ENCODE measurements at regions not wholly inside any gene's neighbourhood (a gene's known extent, or its start where the extent isn't known, plus 50 kb on each side); places are given as distances from the start of the nearest gene placed in this dataset.
"Not testable (repeated sequence)": the region's sequence is repeated elsewhere in the genome, so short reads cannot be mapped to it uniquely, and the experiment has no call there.

DNA sequence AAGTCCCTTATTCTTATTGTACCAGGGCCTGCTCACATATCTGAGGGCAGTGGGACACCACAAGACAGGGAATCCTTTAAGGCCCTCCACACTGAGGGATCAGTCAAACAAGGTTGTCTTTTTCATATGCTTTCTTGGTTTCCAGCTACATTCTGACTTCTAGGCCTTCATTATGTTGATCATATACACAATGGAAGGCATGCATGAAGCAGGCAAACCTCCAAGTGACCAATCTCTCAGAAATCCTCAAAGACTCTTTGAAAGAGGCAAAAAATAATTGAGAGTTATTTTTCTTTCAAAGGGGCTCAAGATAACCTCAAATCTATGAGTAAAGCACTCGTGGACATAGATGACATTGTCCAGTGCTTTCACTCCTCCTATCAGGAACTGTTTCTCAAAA is 1195.9 kb upstream of the ACO1 start:
- no peak overlapping the region for H3K27ac ChIP-seq (ENCODE audit: extremely low read depth, low read depth, low read length)
- no peak overlapping the region for H3K4me3 ChIP-seq (ENCODE audit: low read depth, low read length)
- H3K9me3 ChIP-seq (ENCODE audit: control insufficient read depth, insufficient read depth, low read depth, low read length) = no peaks in the 10 kb centered on the region
- CTCF ChIA-PET = no interaction called here
- no peaks in the 10 kb centered on the region for H3K36me3 ChIP-seq (ENCODE audit: control insufficient read depth in 2 of 2, insufficient read depth in 1 of 2, low read length in 2 of 2)
- no peak for TF ChIP-seq ZNF530 (tag by site-specific recombination; IDR thresholded peaks at IDR 0.05; ENCODE audit: low read depth)
- POLR2A ChIA-PET = no interaction called here
- H3K4me1 ChIP-seq (ENCODE audit: control insufficient read depth, insufficient read depth, low read length) = no peaks in the 10 kb centered on the region

- no peak overlapping the region for H3K4me3 ChIP-seq (ENCODE audit: low read depth, low read length)
- no peak overlapping the region for H3K27ac ChIP-seq (ENCODE audit: extremely low read depth, low read depth, low read length)
- TF ChIP-seq ZBTB44 (tag by site-specific recombination; IDR thresholded peaks at IDR 0.05) = no peak
- no peak for TF ChIP-seq KLF7 (tag by site-specific recombination; IDR thresholded peaks at IDR 0.05; ENCODE audit: borderline replicate concordance)
- TF ChIP-seq ZFP3 (tag by site-specific recombination; IDR thresholded peaks at IDR 0.05; ENCODE audit: low read depth) = no peak
- TF ChIP-seq ZBTB17 (tag by site-specific recombination; IDR thresholded peaks at IDR 0.05) = no peak
- CTCF ChIA-PET = interaction anchor here (0.6 kb wide), 1 partner anchor 1192 kb away, joined by 4 read pairs; no protein-coding TSS in a partner anchor
- H3K36me3 ChIP-seq (ENCODE audit: control insufficient read depth in 2 of 2, insufficient read depth in 1 of 2, low read length in 2 of 2) = no peaks in the 10 kb centered on the region
- POLR2A ChIA-PET = no interaction called here
- H3K4me1 ChIP-seq (ENCODE audit: control insufficient read depth, insufficient read depth, low read length) = no peaks in the 10 kb centered on the region
- H3K9me3 ChIP-seq (ENCODE audit: control insufficient read depth, insufficient read depth, low read depth, low read length) = no peaks in the 10 kb centered on the region
Measured at GRCh38 chr9:31210978-31211570, 1173.4 kb upstream of the ACO1 start.

DNA sequence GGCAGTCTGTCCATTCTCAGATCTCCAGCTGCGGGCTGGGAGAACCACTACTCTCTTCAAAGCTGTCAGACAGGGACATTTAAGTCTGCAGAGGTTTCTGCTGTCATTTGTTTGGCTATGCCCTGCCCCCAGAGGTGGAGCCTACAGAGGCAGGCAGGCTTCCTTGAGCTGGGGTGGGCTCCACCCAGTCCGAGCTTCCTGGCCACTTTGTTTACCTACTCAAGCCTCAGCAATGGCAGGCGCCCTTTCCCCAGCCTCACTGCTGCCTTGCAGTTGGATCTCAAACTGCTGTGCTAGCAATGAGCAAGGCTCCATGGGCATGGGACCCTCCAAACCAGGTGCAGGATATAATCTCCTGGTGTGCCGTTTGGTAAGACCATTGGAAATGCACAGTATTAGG is 1154.5 kb upstream of the ACO1 start:
- H3K4me3 ChIP-seq (ENCODE audit: low read depth, low read length); H3K27ac ChIP-seq (ENCODE audit: extremely low read depth, low read depth, low read length); POLR2A ChIA-PET; H3K36me3 ChIP-seq (ENCODE audit: control insufficient read depth in 2 of 2, insufficient read depth in 1 of 2, low read length in 2 of 2); H3K9me3 ChIP-seq (ENCODE audit: control insufficient read depth, insufficient read depth, low read depth, low read length); H3K4me1 ChIP-seq (ENCODE audit: control insufficient read depth, insufficient read depth, low read length); CTCF ChIA-PET: not testable (repeated sequence)

GRCh38 chr9:31232485-31232884 is 1152.0 kb upstream of the ACO1 start:
- H3K9me3 ChIP-seq (ENCODE audit: control insufficient read depth, insufficient read depth, low read depth, low read length) = no peaks in the 10 kb centered on the region
- H3K27ac ChIP-seq (ENCODE audit: extremely low read depth, low read depth, low read length) = no peak overlapping the region
- TF ChIP-seq ZXDB (tag by site-specific recombination; IDR thresholded peaks at IDR 0.05) = no peak
- no peak for TF ChIP-seq ZNF274 (IDR thresholded peaks at IDR 0.05; ENCODE audit: low read length)
- TF ChIP-seq ZNF274 (tag by site-specific recombination; IDR thresholded peaks at IDR 0.05; ENCODE audit: borderline replicate concordance) = no peak
- TF ChIP-seq ZNF558 (tag by site-specific recombination; IDR thresholded peaks at IDR 0.05) = no peak
- no peak for TF ChIP-seq GLIS2 (tag by site-specific recombination; IDR thresholded peaks at IDR 0.05)
- TF ChIP-seq ZBTB8A (tag by site-specific recombination; IDR thresholded peaks at IDR 0.05) = no peak
- no peak for TF ChIP-seq GLI2 (tag by site-specific recombination; IDR thresholded peaks at IDR 0.05; ENCODE audit: borderline replicate concordance, low read depth)
- TF ChIP-seq SETDB1 (IDR thresholded peaks at IDR 0.05; ENCODE audit: insufficient read length, low read length) = no peak
- TF ChIP-seq ZNF155 (tag by site-specific recombination; IDR thresholded peaks at IDR 0.05) = no peak
- no peak for TF ChIP-seq ZNF221 (tag by site-specific recombination; IDR thresholded peaks at IDR 0.05; ENCODE audit: borderline replicate concordance)
- no peak for TF ChIP-seq ZBTB49 (tag by site-specific recombination; IDR thresholded peaks at IDR 0.05; ENCODE audit: low read depth)
- TF ChIP-seq ZNF121 (tag by site-specific recombination; IDR thresholded peaks at IDR 0.05) = no peak
- no peak for TF ChIP-seq OVOL3 (tag by site-specific recombination; IDR thresholded peaks at IDR 0.05)
- no peak for TF ChIP-seq ZNF654 (tag by site-specific recombination; IDR thresholded peaks at IDR 0.05; ENCODE audit: low read depth)
- TF ChIP-seq ZFP41 (tag by site-specific recombination; IDR thresholded peaks at IDR 0.05; ENCODE audit: borderline replicate concordance) = no peak
- H3K36me3 ChIP-seq (ENCODE audit: control insufficient read depth in 2 of 2, insufficient read depth in 1 of 2, low read length in 2 of 2) = no peaks in the 10 kb centered on the region
- ChIA-PET CTCF (no interaction called here), POLR2A (no interaction called here)
- H3K4me3 ChIP-seq (ENCODE audit: low read depth, low read length) = no peak overlapping the region
- H3K4me1 ChIP-seq (ENCODE audit: control insufficient read depth, insufficient read depth, low read length) = no peaks in the 10 kb centered on the region

Data from HEK293 (cell line).